Activated naive CD4-positive, alpha-beta T cell treated with Interleukin-2 at 50 U/mL for 16 hours (primary cell): ENCODE measurements at regions not wholly inside any gene's neighbourhood (a gene's known extent, or its start where the extent isn't known, plus 50 kb on each side); places are given as distances from the start of the nearest gene placed in this dataset.

Experiments
- DNase-seq: peaks from one replicate; pipeline ENCODE4 v3.0.0-alpha.2; 2020

- no peak for DNase-seq
Measured at GRCh38 chr5:61746831-61747575, 414.9 kb downstream of the ZSWIM6 start.

- DNase-seq, result no peak
Measured at GRCh38 chr5:61748121-61748520, 416.1 kb downstream of the ZSWIM6 start.

- DNase-seq, result no peak
Measured at GRCh38 chr5:61748651-61749050, 416.6 kb downstream of the ZSWIM6 start.

- DNase-seq, result no peak
Measured at GRCh38 chr5:61752588-61752987, 420.5 kb downstream of the ZSWIM6 start.

DNA sequence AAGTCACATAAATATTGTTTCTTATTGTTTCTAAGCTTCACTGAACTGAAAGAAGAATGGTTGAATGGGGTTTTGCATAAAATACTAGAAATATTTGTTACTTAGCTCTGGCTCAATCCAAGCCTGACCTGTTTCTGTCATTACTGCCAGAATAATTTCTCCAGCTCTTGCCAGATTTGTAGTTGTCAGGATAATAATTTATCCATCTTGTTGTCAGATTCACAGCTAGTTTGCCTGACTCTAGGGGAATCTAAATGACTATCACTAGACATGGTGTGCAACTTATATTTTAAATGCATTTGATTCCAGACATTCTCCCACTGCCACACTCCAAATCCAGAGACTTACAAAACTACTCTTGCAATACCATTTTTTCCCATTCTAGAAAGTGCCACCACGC, 422.7 kb downstream of the ZSWIM6 start:
- no peak for DNase-seq

- DNase-seq, result no peak
Measured at GRCh38 chr5:61755726-61756222, 423.7 kb downstream of the ZSWIM6 start.

DNA sequence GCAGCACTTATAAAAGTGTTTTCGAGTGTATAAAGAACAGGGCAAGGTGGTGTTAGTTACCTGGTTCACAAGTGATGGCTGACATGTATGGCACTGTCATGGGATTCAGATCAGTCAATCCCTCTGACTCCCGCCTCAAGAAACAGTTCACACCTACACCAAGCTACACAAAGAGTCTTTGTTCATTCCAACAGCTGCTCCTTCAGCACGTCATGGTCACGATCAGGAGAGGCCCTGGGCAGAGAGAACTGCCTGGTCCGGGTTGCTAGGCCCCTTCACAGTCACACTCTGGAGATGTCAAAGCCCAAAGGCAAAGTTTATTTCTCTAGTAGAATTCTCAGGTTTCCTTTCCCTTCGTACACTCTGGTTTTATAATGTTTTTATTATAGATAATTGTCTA, 426.7 kb downstream of the ZSWIM6 start:
- DNase-seq, result no peak

DNA sequence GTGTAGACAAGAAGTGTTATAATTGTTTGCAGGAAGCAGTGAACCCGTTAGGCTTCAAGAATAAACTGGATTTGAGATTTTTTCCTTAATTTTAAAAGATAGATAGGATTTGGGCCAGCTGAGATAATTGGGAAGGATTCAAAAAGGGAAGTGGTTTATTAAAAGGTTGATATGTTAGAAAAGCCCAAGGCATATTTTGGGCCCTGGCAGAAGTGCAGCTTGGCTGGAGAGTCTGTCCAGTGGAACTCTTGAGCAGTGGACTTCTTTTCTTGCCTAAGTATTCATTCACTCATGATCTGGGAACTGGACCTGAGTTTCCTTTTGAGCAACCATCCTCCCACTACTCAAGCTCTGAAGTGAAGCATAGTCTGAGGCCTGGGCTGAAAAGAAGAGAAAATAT, 433.4 kb downstream of the ZSWIM6 start:
- DNase-seq, result no peak

GRCh38 chr5:61766141-61766540, 434.1 kb downstream of the ZSWIM6 start:
- DNase-seq, result no peak

GRCh38 chr5:61767231-61768080, 435.4 kb downstream of the ZSWIM6 start:
- DNase-seq, result no peak

DNA sequence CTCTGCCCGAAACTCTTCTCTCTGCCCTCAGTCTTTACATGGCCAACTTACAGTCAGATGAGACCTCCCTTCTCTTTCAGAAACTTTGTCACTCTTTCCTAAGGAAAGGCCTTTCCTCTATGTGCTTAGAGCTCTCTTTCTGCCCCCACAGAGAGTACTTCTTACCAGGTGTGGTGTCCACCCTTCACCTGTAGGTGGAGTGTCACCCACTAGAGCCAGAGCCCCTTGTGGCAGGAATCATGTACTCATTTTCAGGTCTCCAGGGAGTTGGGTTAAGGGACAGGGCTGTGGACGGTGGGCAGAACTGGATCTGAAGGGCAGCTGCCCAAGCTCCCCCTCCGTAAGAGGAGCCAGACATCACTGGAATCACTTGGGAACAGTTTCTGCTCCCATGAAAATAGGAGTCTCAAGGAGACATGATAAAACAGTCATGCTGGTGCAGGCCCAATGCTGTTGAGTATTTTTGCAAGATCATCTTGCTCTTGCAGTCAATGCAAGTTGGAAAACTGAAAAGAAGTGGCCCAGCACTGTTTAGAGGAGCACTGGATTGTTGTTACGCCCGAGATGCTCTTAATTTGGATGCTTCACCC, 436.7 kb downstream of the ZSWIM6 start:
- DNase-seq, result no peak

DNA sequence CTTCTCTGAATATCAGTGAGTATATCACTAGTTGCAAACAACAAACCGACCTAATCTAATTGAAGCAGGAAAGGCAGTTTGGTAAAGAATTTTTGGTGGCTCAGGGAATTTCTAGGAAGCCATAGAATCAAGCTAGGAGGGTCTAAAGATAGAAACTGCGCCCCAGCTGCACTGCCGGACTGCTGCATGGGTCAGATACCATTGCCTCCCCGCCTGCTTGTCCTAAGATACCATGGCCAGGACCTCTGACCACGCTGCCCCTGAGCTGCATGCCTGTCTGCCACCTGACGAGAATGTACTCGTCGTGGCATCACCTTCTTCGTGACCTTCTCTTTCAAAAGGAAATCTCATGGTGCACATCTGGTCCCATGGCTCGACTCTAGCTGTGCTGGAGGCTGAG, 439.0 kb downstream of the ZSWIM6 start:
- no peak for DNase-seq

DNA sequence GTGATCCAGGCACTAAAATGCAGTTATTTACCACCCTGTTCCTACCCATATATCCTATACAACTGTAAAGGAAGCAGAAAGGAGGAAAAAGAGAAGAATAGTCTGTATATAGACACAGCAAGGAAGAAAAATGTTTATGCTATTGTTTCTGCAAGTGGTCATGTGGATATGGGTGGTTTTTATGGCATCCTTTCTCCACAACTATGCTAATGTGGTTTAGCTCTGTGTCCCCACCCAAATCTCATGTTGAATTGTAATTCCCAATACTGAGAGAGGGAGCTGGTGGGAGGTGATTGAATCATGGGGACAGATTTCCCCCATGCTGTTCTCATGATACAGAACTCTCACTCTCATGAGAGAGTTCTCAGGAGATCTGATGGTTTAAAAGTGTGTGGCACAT, 439.8 kb downstream of the ZSWIM6 start:
- no peak for DNase-seq

GRCh38 chr5:61775901-61776300, 443.8 kb downstream of the ZSWIM6 start:
- no peak for DNase-seq

DNA sequence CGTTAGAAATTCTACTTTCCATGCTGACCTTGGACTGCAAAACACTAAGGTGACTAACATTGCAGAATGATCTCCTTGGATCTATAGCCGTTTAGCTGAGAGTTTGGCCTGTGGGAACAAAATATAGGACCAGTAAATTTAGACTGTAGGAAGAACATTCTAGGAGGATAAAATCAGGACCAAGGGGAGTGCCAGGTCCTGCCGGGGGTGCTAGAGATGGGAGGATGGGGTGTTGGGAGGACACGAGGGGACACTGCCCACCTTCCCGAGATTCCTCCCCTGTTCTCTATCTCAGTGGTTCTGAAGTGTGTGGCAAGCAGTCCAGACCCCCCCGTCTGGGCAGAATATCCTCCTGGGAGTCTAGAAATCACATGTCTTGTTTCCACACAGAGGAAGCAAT, 445.2 kb downstream of the ZSWIM6 start:
- no peak for DNase-seq

DNA sequence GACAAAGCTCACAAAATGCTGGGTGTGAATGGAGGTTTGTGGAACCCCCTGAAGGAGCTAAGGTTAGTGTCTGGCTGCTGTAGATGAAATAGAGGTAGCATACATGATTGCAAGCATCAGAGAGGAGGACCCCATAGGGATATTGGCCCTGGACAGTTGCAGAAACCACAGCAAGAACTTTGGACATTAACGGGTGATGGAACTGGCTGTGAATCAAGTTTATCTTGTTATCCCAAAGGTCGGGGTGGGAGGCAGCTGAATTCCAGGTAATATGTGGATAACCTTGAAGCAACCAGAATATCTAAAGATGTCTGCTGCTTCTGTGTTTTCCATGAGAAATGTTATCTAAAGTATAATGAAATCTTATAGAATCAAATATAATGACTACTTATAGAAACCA, 447.7 kb downstream of the ZSWIM6 start:
- DNase-seq, result no peak

DNA sequence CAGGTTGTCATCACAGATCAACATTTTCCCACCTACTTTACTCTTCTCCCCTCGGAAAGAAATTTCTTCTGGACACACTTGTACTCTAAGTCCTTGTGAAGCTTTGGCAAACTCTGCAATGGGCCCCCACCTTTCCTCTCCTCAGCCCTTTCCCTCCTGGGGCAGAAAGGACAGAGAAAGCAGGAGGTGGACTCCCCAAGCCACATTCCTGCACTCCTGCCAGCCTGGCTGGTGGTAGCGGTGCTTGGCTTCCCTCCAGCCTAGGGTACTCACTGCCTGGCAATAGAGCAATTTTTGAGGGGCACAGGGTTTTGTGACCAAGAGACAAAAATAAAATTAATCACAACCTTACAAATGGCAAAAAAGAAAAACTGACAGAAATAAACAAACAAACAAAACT, 451.4 kb downstream of the ZSWIM6 start:
- no peak for DNase-seq

DNA sequence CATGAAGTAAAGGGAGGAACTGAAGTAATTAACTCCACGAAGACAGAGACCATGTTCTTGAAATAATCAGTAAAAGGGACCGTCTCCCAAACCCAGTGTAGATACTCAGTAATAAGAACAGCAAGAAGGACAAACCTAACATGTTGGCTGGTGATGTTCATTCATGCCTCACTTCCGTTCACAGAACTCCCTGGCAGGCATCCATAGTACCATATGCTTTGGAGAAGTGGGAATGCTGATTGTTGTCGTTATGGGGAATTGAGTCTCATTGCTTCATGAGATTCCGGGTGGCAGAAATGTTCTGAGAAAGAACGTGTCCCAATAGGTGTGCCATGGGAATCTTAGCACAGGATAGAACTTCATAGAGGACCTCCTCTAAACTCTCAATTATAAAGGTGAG, 452.3 kb downstream of the ZSWIM6 start:
- DNase-seq, result no peak

- no peak for DNase-seq
Measured at GRCh38 chr5:61788548-61788947, 456.5 kb downstream of the ZSWIM6 start.

DNA sequence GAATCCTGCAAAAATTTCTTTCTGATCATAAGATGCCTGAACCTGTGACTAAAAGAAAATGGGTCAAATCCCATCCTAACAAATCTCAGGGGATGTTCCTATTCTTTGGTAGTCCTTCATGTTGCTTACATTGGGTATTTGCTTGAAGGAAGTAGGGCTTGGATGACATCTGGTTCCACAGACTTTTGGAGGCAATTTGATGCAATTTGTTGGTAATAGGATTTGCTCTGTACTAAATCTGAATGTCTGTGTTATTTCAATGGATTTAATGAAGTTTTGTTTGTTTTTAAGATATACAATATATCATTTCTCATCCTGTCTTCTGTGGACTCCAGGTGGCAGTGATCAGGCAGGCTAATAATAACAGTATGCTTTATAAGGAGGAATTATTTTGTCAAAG, 457.9 kb downstream of the ZSWIM6 start:
- DNase-seq, result no peak

DNA sequence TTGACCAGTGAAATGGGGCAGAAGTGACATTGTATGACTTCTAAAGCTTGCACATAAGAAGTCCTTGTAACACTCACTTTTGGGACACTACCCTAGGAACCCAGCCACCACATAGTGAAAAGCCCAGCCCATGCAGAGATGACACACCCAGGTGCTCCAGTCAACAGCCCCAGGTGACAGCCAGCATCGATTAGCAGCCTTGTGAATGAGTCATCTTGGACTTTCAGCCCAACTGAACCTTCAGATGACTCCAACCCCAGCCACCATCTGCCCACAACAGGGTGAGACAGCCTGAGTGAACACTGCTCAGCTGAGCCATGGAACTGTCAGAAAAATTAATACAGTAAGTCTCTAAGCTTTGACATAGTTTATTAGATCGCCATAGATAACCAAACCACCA, 458.6 kb downstream of the ZSWIM6 start:
- no peak for DNase-seq

DNA sequence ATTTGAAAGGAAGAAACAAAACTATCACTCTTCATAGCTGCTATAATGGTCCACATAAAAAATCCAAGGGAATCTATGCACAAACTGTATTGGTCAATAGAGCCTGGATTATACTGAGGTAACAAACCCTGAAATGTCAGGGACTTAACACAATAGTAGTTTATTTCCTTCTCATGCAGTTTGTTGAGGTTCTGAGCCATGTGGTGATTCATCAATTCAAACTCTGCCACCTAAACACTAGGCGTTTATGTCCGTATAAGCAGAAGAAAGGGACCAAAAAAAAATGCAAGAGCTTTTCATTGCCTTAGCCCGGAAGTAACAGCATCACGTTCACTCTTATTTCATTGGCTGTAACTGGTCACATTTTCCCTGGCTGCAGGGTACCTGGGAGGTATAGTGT, 464.7 kb downstream of the ZSWIM6 start:
- no peak for DNase-seq

GRCh38 chr5:61800450-61800849, 468.4 kb downstream of the ZSWIM6 start:
- no peak for DNase-seq

DNA sequence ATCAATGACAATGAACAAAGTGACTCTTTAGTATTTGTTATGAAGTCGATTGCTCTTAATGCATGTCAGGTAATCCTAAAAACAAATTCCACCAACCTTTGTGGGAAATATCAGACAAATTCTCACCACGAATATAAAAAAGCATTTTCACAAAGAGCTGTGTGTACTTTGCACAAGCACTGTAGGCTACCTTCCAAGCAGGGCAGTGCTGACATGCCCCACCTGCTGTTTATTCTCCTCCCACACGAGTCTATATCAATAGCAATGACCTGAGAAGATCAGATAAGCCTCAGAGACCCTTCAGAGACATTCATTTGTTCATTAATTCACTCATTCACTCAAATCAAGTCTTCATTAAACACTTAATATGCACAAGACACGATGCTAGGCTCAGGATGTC, 469.1 kb downstream of the ZSWIM6 start:
- no peak for DNase-seq
